Mammary epithelial cell (primary cell): ENCODE measurements at regions not wholly inside any gene's neighbourhood (a gene's known extent, or its start where the extent isn't known, plus 50 kb on each side); places are given as distances from the start of the nearest gene placed in this dataset.

Source experiments
- CTCF ChIP-seq, 2 donors: IDR thresholded peaks in 1 of 2; conservative IDR thresholded peaks in 1 of 2; 2 replicates each; pipeline ENCODE4 v1.5.1; 2011 to 2012; ENCODE audit warnings: inconsistent platforms in 2 of 2, low read length in 2 of 2, mild to moderate bottlenecking in 2 of 2, control low read depth in 1 of 2, low read depth in 1 of 2; ENCODE audit not compliant: insufficient read depth in 1 of 2; ENCODE audit errors: extremely low read depth in 1 of 2
- EZH2 ChIP-seq: IDR thresholded peaks from 2 replicates; pipeline ENCODE4 v1.6.1; 2012; ENCODE audit warnings: low read length, inconsistent platforms, borderline replicate concordance

GRCh38 chr9:26264709-26265601, 586.7 kb upstream of the TUSC1 start:
- TF ChIP-seq CTCF (conservative IDR thresholded peaks at IDR 0.05 in 1 of 2, IDR thresholded peaks at IDR 0.05 in 1 of 2; ENCODE audit: extremely low read depth in 1 of 2, insufficient read depth in 1 of 2, low read depth in 1 of 2, low read length in 2 of 2) (no peak), EZH2 (no peak)
